SK-N-SH treated with all-trans-retinoic acid at 6 μM for 48 hours (cell line): ENCODE measurements at regions not wholly inside any gene's neighbourhood (a gene's known extent, or its start where the extent isn't known, plus 50 kb on each side); places are given as distances from the start of the nearest gene placed in this dataset.

Experiments used
- ATAC-seq: fragments of 200-7000 bp; cut with Tn5 transposase; 3 replicates; pipeline ENCODE4 v1.9.1; 2020; ENCODE audit warnings: mild to moderate bottlenecking, moderate library complexity
- ARNTL ChIP-seq: fragments of 450-650 bp; formaldehyde crosslinking; IDR thresholded peaks from 2 replicates; pipeline ENCODE4 v1.5.0; 2020; ENCODE audit warnings: low read depth, mild to moderate bottlenecking, moderate library complexity, borderline replicate concordance
- BACH2 ChIP-seq: fragments of 250-450 bp; sonication (Bioruptor Pico); IDR thresholded peaks from 2 replicates; pipeline ENCODE4 v1.9.0; 2021; ENCODE audit warnings: mild to moderate bottlenecking, borderline replicate concordance
- CSDC2 ChIP-seq: fragments of 250-450 bp; sonication (Bioruptor Pico); IDR thresholded peaks from 2 replicates; pipeline ENCODE4 v1.5.0; 2020; ENCODE audit warnings: mild to moderate bottlenecking, moderate library complexity
- ESRRG ChIP-seq: fragments of 250-450 bp; sonication (Bioruptor Pico); IDR thresholded peaks from 2 replicates; pipeline ENCODE4 v1.6.1; 2021; ENCODE audit warnings: mild to moderate bottlenecking
- GLIS3 ChIP-seq: fragments of 250-450 bp; sonication (Bioruptor Pico); IDR thresholded peaks from 2 replicates; pipeline ENCODE4 v1.5.0; 2020; ENCODE audit warnings: mild to moderate bottlenecking, moderate library complexity
- ISL1 ChIP-seq: fragments of 250-450 bp; sonication (Bioruptor Pico); IDR thresholded peaks from 2 replicates; pipeline ENCODE4 v2.1.2; 2022; ENCODE audit warnings: mild to moderate bottlenecking, moderate library complexity
- OSR1 ChIP-seq: fragments of 250-450 bp; sonication (Bioruptor Pico); IDR thresholded peaks from 2 replicates; pipeline ENCODE4 v1.8.0; 2022; ENCODE audit warnings: moderate library complexity, mild to moderate bottlenecking, inconsistent platforms
- PATZ1 ChIP-seq: fragments of 250-450 bp; sonication (Bioruptor Pico); IDR thresholded peaks from 2 replicates; pipeline ENCODE4 v1.8.0; 2020; ENCODE audit warnings: mild to moderate bottlenecking, moderate library complexity, borderline replicate concordance
- RARB ChIP-seq: fragments of 250-450 bp; sonication (Bioruptor Pico); IDR thresholded peaks from 2 replicates; pipeline ENCODE4 v1.8.0; 2021; ENCODE audit warnings: mild to moderate bottlenecking, moderate library complexity
- SNAI2 ChIP-seq: fragments of 250-450 bp; sonication (Bioruptor Pico); IDR thresholded peaks from 2 replicates; pipeline ENCODE4 v1.5.0; 2020; ENCODE audit warnings: mild to moderate bottlenecking, moderate library complexity
- TCF4 ChIP-seq: fragments of 250-450 bp; sonication (Bioruptor Pico); IDR thresholded peaks from 2 replicates; pipeline ENCODE4 v1.8.0; 2021; ENCODE audit warnings: mild to moderate bottlenecking, moderate library complexity, borderline replicate concordance
- TOX ChIP-seq: fragments of 250-450 bp; sonication (Bioruptor Pico); IDR thresholded peaks from 2 replicates; pipeline ENCODE4 v1.8.0; 2021; ENCODE audit warnings: mild to moderate bottlenecking, moderate library complexity, borderline replicate concordance
- ZFP3 ChIP-seq: fragments of 250-450 bp; sonication (Bioruptor Pico); IDR thresholded peaks from 2 replicates; pipeline ENCODE4 v1.5.0; 2020; ENCODE audit warnings: mild to moderate bottlenecking, moderate library complexity
- ZFP30 ChIP-seq: fragments of 450-650 bp; formaldehyde crosslinking; IDR thresholded peaks from 2 replicates; pipeline ENCODE4 v1.5.0; 2022; ENCODE audit warnings: mild to moderate bottlenecking, moderate library complexity
- ZNF565 ChIP-seq: fragments of 450-650 bp; formaldehyde crosslinking; conservative IDR thresholded peaks from 2 replicates; pipeline ENCODE4 v1.5.0; 2020; ENCODE audit warnings: low read depth, mild to moderate bottlenecking, moderate library complexity
- ZNF70 ChIP-seq: fragments of 450-650 bp; formaldehyde crosslinking; IDR thresholded peaks from 2 replicates; pipeline ENCODE4 v1.5.0; 2020; ENCODE audit warnings: mild to moderate bottlenecking, moderate library complexity
- ZNF8 ChIP-seq: fragments of 450-650 bp; formaldehyde crosslinking; IDR thresholded peaks from 2 replicates; pipeline ENCODE4 v1.5.0; 2020; ENCODE audit warnings: mild to moderate bottlenecking, moderate library complexity
- TF ChIP-seq, protein P1 (sequence below): fragments of 250-450 bp; sonication (Bioruptor Pico); IDR thresholded peaks from 2 replicates; pipeline ENCODE4 v1.5.1; 2021; ENCODE audit warnings: mild to moderate bottlenecking, moderate library complexity
- TF ChIP-seq, protein P2 (sequence below): fragments of 250-450 bp; sonication (Bioruptor Pico); IDR thresholded peaks from 2 replicates; pipeline ENCODE4 v1.5.1; 2020; ENCODE audit warnings: low read depth, mild to moderate bottlenecking, moderate library complexity
- TF ChIP-seq, protein P3 (sequence below): fragments of 250-450 bp; sonication (Bioruptor Pico); IDR thresholded peaks from 2 replicates; pipeline ENCODE4 v1.5.0; 2020; ENCODE audit warnings: mild to moderate bottlenecking, moderate library complexity
- TF ChIP-seq, protein P4 (sequence below): fragments of 250-450 bp; sonication (Bioruptor Pico); IDR thresholded peaks from 2 replicates; pipeline ENCODE4 v1.8.0; 2021; ENCODE audit warnings: low read depth, mild to moderate bottlenecking, moderate library complexity, borderline replicate concordance

- TF ChIP-seq, protein P1, sequence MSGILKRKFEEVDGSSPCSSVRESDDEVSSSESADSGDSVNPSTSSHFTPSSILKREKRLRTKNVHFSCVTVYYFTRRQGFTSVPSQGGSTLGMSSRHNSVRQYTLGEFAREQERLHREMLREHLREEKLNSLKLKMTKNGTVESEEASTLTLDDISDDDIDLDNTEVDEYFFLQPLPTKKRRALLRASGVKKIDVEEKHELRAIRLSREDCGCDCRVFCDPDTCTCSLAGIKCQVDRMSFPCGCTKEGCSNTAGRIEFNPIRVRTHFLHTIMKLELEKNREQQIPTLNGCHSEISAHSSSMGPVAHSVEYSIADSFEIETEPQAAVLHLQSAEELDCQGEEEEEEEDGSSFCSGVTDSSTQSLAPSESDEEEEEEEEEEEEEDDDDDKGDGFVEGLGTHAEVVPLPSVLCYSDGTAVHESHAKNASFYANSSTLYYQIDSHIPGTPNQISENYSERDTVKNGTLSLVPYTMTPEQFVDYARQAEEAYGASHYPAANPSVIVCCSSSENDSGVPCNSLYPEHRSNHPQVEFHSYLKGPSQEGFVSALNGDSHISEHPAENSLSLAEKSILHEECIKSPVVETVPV (CRISPR knock-in tag): no peak
- no peak for TF ChIP-seq ESRRG (CRISPR knock-in tag)
- TF ChIP-seq ZNF8: no peak
- no peak for TF ChIP-seq TOX (CRISPR knock-in tag)
- TF ChIP-seq GLIS3 (CRISPR knock-in tag): no peak
- TF ChIP-seq ZFP30 (CRISPR knock-in tag): no peak
- TF ChIP-seq ZFP3 (CRISPR knock-in tag): no peak
- no peak for TF ChIP-seq TCF4
- no peak for TF ChIP-seq ARNTL (CRISPR knock-in tag)
- TF ChIP-seq ZNF70 (CRISPR knock-in tag): no peak
- no peak for ATAC-seq
These were observed 409.1 kb upstream of the CNTN6 start for GRCh38 chr3:683770-684169.

GRCh38 chr3:690770-691169 lies 402.1 kb upstream of the CNTN6 start:
- no peak for ATAC-seq
- TF ChIP-seq, protein P1 (CRISPR knock-in tag): no peak
- TF ChIP-seq ESRRG (CRISPR knock-in tag) (no peak), BACH2 (CRISPR knock-in tag) (no peak), ZNF8 (no peak), ZFP30 (CRISPR knock-in tag) (no peak), SNAI2 (CRISPR knock-in tag) (no peak), ZFP3 (CRISPR knock-in tag) (no peak), ZNF565 (no peak), OSR1 (CRISPR knock-in tag) (no peak), ISL1 (CRISPR knock-in tag) (no peak), CSDC2 (CRISPR knock-in tag) (no peak), RARB (CRISPR knock-in tag) (no peak), TCF4 (no peak), ZNF70 (CRISPR knock-in tag) (no peak), PATZ1 (CRISPR knock-in tag) (no peak), GLIS3 (CRISPR knock-in tag) (no peak)
- TF ChIP-seq, protein P2, sequence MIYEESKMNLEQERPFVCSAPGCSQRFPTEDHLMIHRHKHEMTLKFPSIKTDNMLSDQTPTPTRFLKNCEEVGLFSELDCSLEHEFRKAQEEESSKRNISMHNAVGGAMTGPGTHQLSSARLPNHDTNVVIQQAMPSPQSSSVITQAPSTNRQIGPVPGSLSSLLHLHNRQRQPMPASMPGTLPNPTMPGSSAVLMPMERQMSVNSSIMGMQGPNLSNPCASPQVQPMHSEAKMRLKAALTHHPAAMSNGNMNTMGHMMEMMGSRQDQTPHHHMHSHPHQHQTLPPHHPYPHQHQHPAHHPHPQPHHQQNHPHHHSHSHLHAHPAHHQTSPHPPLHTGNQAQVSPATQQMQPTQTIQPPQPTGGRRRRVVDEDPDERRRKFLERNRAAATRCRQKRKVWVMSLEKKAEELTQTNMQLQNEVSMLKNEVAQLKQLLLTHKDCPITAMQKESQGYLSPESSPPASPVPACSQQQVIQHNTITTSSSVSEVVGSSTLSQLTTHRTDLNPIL (CRISPR knock-in tag): no peak
- TF ChIP-seq, protein P3, sequence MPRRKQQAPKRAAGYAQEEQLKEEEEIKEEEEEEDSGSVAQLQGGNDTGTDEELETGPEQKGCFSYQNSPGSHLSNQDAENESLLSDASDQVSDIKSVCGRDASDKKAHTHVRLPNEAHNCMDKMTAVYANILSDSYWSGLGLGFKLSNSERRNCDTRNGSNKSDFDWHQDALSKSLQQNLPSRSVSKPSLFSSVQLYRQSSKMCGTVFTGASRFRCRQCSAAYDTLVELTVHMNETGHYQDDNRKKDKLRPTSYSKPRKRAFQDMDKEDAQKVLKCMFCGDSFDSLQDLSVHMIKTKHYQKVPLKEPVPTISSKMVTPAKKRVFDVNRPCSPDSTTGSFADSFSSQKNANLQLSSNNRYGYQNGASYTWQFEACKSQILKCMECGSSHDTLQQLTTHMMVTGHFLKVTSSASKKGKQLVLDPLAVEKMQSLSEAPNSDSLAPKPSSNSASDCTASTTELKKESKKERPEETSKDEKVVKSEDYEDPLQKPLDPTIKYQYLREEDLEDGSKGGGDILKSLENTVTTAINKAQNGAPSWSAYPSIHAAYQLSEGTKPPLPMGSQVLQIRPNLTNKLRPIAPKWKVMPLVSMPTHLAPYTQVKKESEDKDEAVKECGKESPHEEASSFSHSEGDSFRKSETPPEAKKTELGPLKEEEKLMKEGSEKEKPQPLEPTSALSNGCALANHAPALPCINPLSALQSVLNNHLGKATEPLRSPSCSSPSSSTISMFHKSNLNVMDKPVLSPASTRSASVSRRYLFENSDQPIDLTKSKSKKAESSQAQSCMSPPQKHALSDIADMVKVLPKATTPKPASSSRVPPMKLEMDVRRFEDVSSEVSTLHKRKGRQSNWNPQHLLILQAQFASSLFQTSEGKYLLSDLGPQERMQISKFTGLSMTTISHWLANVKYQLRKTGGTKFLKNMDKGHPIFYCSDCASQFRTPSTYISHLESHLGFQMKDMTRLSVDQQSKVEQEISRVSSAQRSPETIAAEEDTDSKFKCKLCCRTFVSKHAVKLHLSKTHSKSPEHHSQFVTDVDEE (CRISPR knock-in tag): no peak
- TF ChIP-seq, protein P4, sequence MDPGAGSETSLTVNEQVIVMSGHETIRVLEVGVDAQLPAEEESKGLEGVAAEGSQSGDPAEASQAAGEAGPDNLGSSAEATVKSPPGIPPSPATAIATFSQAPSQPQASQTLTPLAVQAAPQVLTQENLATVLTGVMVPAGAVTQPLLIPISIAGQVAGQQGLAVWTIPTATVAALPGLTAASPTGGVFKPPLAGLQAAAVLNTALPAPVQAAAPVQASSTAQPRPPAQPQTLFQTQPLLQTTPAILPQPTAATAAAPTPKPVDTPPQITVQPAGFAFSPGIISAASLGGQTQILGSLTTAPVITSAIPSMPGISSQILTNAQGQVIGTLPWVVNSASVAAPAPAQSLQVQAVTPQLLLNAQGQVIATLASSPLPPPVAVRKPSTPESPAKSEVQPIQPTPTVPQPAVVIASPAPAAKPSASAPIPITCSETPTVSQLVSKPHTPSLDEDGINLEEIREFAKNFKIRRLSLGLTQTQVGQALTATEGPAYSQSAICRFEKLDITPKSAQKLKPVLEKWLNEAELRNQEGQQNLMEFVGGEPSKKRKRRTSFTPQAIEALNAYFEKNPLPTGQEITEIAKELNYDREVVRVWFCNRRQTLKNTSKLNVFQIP (CRISPR knock-in tag): no peak
